Uterus (tissue), 3 donors: ENCODE measurements at regions not wholly inside any gene's neighbourhood (a gene's known extent, or its start where the extent isn't known, plus 50 kb on each side); places are given as distances from the start of the nearest gene placed in this dataset.

Experiments
- DNase-seq, 2 donors: peaks; one replicate each; pipeline ENCODE4 v3.0.0-alpha.2; 2019 to 2020
- H3K27ac ChIP-seq, 2 donors: fragments of 200-600 bp; sonication (generic); 1 replicate in 1 of 2; 2 replicates in 1 of 2; pipeline ENCODE4 v1.5.1; 2016 to 2018
- H3K27me3 ChIP-seq, 2 donors: fragments of 200-600 bp; sonication (generic); one replicate each; pipeline ENCODE4 v1.5.1; 2018 to 2019; ENCODE audit warnings: control low read depth in 1 of 2
- H3K36me3 ChIP-seq, 2 donors: fragments of 200-600 bp; sonication (generic); one replicate each; pipeline ENCODE4 v1.5.1; 2019; ENCODE audit warnings: control low read depth in 1 of 2
- H3K4me1 ChIP-seq, 2 donors: fragments of 200-600 bp; sonication (generic); one replicate each; pipeline ENCODE4 v1.5.1; 2018 to 2019; ENCODE audit warnings: control low read depth in 1 of 2
- H3K4me3 ChIP-seq, 2 donors: fragments of 200-600 bp; sonication (generic); 1 replicate in 1 of 2; 2 replicates in 1 of 2; pipeline ENCODE4 v1.5.1; 2018 to 2019; ENCODE audit warnings: mild to moderate bottlenecking in 1 of 2
- H3K9me3 ChIP-seq, 2 donors: fragments of 200-600 bp; sonication (generic); one replicate each; pipeline ENCODE4 v1.5.1; 2019; ENCODE audit warnings: control low read depth in 1 of 2
- POLR2A ChIP-seq, 2 donors: fragments of 450-650 bp; IDR thresholded peaks; one replicate each; pipeline ENCODE4 v1.6.1; 2016; ENCODE audit warnings: antibody characterized with exemption in 2 of 2, mild to moderate bottlenecking in 1 of 2, moderate library complexity in 1 of 2
- intact Hi-C: fragments of 100-400 bp; cut with DNase I; formaldehyde crosslinking; loops from one replicate; pipeline ENCODE4 v1.15.1; 2023; ENCODE audit warnings: low total_unique reads
- TF ChIP-seq, protein P1 (sequence below), 4 experiments: fragments of 200-600 bp in 2 of 4; fragments of 450-650 bp in 2 of 4; sonication (generic) in 2 of 4; IDR thresholded peaks; one replicate each; pipeline ENCODE4 v1.5.1; 2016 to 2019; ENCODE audit warnings: antibody characterized with exemption in 4 of 4, mild to moderate bottlenecking in 2 of 4, moderate library complexity in 1 of 4
- donor health status: DM: yes; HTN: yes; CAD: no.

DNA sequence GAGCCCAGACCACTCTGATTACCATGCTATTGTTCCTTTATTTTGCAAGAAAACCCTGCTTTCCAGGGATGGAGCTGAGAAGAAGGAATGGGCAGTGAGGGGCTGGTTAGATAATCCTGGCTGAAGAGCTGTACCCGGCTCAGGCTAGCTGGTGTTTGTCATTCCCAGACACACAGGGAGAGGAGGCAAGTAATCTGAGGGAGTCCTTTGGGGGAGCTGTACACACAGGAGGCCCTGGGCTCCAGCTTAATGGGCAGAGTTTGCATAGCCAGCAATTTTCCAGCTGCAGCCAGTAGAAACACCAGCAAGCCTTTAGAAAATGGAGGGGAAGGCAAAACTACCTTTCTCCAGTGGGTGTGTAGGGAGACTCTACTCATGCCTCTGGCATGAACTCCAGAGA, 259.3 kb downstream of the SOX11 start:
- intact Hi-C loops: no loop called here

DNA sequence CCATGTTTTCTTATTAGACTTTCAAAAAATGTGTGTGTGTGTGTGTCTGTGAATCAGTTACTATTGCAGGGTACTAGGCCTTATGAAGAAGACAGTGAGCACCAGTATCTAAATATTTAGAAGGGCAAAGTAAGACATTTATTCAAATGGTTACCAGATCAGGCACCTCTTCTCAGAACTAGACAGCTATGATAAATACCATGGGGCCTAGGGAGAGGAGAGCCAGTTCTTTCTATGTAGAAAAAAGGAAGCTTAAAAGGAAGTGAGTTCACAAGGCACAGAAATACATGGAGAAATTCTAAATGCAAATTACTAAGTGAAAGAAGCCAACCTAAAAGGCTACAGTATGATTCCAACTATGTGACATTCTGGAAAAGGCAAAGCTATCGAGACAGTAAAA, 261.3 kb downstream of the SOX11 start:
- Histone ChIP-seq H3K27me3 (no peaks in the 10 kb centered on the region), H3K9me3 (no peaks in the 10 kb centered on the region), H3K36me3 (no peaks in the 10 kb centered on the region), H3K4me1 (no peaks in the 10 kb centered on the region), H3K4me3 (no peak overlapping the region), H3K27ac (no peak overlapping the region)
- no peak for DNase-seq
- TF ChIP-seq, protein P1, sequence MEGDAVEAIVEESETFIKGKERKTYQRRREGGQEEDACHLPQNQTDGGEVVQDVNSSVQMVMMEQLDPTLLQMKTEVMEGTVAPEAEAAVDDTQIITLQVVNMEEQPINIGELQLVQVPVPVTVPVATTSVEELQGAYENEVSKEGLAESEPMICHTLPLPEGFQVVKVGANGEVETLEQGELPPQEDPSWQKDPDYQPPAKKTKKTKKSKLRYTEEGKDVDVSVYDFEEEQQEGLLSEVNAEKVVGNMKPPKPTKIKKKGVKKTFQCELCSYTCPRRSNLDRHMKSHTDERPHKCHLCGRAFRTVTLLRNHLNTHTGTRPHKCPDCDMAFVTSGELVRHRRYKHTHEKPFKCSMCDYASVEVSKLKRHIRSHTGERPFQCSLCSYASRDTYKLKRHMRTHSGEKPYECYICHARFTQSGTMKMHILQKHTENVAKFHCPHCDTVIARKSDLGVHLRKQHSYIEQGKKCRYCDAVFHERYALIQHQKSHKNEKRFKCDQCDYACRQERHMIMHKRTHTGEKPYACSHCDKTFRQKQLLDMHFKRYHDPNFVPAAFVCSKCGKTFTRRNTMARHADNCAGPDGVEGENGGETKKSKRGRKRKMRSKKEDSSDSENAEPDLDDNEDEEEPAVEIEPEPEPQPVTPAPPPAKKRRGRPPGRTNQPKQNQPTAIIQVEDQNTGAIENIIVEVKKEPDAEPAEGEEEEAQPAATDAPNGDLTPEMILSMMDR (IDR thresholded peaks at IDR 0.05): no peak
- no peak for TF ChIP-seq POLR2A (IDR thresholded peaks at IDR 0.05)
- intact Hi-C loops: no loop called here

More for the DNA sequence above, 259.3 kb downstream of the SOX11 start:
- no peak for DNase-seq
- Histone ChIP-seq H3K9me3 (no peaks in the 10 kb centered on the region), H3K27me3 (no peaks in the 10 kb centered on the region), H3K4me3 (no peak overlapping the region), H3K27ac (no peak overlapping the region), H3K36me3 (no peaks in the 10 kb centered on the region), H3K4me1 (no peaks in the 10 kb centered on the region)
- no peak for TF ChIP-seq POLR2A (IDR thresholded peaks at IDR 0.05)
- TF ChIP-seq, protein P1 (IDR thresholded peaks at IDR 0.05): no peak

DNA sequence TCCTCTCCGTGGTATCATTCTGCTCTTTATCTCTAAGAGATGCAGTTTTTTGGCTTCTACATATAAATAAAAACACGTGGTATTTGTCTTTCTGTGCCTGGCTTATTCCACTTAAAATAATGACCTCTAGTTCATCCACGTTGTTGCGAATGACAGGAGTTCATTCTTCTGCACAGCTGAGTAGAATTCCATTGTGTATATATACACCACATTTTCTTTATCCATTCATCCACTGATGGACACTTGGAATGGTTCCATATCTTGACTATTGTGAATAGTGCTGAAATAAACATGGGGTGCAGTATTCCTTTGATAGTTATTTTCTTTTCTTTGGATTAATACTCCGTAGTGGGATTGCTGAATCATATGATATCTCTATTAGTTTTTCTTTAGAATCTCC, 262.3 kb downstream of the SOX11 start:
- TF ChIP-seq, protein P1 (IDR thresholded peaks at IDR 0.05): no peak
- no peak for TF ChIP-seq POLR2A (IDR thresholded peaks at IDR 0.05)
- Histone ChIP-seq H3K27me3 (no peaks in the 10 kb centered on the region), H3K4me3 (no peak overlapping the region), H3K4me1 (no peaks in the 10 kb centered on the region), H3K36me3 (no peaks in the 10 kb centered on the region), H3K9me3 (no peaks in the 10 kb centered on the region), H3K27ac (no peak overlapping the region)
- no peak for DNase-seq
- intact Hi-C loops: no loop called here

DNA sequence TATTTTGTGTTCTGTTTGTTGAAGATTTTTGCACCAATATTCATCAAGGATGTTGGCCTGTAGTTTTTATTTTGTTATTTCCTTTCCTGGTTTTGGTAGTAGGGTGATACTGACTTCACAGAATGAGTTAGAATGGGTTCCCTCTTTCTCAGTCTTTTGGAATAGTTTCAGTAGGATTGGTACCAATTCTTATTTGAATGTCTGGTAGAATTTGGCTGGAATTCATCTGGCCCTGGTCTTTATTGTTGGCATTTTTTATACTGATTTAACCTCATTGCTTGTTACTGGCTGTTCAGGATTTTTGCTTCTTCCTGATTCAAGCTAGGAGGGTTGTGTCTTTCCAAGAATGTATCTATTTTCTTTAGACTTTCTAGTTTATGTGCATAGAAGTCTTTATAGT, 263.7 kb downstream of the SOX11 start:
- Histone ChIP-seq H3K9me3 (no peaks in the 10 kb centered on the region), H3K4me1 (no peaks in the 10 kb centered on the region), H3K4me3 (no peak overlapping the region), H3K36me3 (no peaks in the 10 kb centered on the region), H3K27me3 (no peaks in the 10 kb centered on the region), H3K27ac (no peak overlapping the region)
- TF ChIP-seq, protein P1 (IDR thresholded peaks at IDR 0.05): no peak
- no peak for TF ChIP-seq POLR2A (IDR thresholded peaks at IDR 0.05)
- no peak for DNase-seq
- intact Hi-C loops: no loop called here

DNA sequence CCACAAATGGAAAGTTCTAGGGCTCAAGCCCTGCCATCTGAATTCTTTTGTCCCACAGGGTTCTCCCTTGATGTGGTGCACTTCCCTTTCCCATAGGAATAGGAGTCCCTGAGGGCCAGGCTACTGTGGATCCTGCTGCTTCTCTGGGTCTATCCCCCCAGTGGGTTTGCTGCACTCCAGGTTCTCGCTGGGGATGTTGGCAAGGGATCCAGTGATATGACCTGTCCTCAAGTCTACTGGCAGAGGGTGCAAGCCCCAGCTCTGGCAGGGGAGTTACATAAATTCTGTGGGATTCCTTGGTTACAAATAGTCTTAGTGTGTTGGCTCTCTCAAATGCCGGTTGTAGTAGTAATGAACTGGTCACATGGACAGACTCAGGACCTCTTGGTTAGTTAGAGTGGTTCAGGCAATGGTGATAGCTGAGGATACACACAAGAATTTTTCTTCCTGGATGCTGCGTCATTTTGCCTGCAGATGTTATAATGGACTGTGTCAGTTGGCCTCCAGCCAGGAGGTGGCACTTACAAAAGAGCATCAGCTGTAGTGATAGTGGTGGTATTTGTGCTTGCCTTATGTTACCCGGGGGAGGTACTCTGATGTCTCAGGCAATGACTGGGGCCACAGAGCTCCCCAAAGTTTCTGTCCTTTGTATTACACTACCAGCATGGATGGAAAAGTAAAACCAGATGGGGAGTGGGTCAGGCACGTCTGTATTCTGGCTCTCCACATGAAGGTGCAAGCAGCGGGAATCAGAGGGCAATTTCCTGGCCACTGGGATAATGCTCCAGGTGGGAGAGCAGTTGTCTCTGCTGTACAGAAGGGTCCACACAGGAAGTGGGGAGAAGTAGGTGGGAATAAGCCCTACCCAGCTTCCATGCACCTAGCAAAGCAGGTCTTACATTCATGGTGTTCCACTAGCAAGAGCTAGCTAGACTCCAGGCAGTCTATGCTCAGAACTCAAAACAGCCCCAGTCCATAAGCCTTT, 267.9 kb downstream of the SOX11 start:
- Histone ChIP-seq H3K27ac (no peak overlapping the region), H3K36me3 (no peaks in the 10 kb centered on the region), H3K9me3 (no peaks in the 10 kb centered on the region), H3K4me3 (no peak overlapping the region), H3K27me3 (no peaks in the 10 kb centered on the region), H3K4me1 (no peaks in the 10 kb centered on the region)
- intact Hi-C loops: no loop called here
- TF ChIP-seq POLR2A (IDR thresholded peaks at IDR 0.05): no peak
- TF ChIP-seq, protein P1 (IDR thresholded peaks at IDR 0.05): no peak
- DNase-seq: no peak
